GM19328 (cell line): ENCODE measurements at regions not wholly inside any gene's neighbourhood (a gene's known extent, or its start where the extent isn't known, plus 50 kb on each side); places are given as distances from the start of the nearest gene placed in this dataset.

Source experiments
- ATAC-seq: cut with Tn5 transposase; IDR thresholded peaks from one replicate; pipeline ENCODE4 v1.9.1; 2021; ENCODE audit warnings: mild to moderate bottlenecking, moderate library complexity; ENCODE audit not compliant: unreplicated experiment

DNA sequence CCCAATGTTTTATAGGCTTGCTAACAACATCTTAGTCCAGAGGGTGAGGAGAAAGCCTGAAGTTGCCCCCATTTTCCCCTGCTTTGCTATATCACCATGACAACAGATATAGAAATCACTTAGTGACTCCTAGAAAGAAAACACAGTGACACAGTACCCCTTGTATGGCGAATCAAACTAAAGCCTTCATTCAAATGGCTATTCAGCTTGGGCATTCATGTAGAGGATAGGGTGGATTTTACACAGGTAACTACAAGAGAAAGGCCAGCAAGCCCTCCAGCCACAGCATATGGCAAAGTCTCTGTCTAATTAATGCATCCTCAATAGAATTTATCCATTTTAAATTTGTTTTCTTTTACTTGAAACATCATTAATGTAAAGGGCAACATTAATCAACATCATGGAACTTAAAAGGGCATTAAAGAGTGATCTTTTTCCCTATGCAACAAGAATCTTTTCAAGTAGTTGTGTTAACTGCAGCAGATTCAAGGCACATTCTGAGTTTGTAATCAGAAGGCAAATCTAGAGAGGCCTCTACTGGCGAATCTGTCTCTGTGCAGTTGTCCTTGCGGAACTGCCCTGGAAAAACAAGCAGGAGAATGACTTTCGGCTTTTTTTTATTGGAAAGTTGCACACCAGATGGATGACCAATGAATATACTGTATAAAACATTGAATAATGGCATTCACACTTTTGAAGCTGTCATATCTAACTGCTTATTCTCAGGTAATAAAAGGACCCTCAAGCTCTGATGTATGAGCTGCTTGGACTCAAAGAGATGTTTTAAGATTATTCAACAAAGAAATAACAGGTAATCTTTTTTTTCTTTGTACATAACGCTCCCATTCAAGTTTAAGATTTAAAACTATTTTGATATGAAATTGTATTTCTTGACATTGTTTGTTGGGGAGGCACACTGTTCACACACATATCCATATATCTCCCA lies 621.7 kb upstream of the AGTR1 start:
- ATAC-seq = no peak

DNA sequence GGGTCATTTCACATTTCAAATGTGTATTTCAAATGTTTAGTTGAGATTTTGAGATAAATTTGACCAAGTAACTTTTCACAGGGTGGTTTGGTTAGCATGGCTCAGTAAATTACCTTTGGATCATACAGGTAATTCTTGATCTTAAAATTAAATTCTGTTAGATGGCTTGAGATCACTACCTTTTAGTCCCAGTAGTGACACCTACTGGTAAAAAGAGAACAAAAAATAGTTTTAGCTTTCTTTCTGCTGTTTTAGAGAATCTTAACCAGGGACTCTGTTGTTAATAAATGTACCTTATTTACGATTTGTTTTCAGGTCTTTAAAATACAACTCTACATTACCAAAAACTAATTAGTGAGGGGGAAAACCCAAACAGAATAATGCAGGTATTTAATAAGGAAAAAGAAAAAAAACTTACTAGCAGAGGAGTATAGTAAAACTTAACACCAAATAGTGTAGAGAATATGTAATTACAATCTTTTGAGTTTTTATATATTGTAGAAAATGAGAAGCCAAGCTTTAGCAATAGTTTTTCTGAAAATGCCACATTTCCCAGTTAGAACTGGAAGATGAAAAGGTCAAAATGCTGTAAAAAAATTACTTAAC lies 620.3 kb upstream of the AGTR1 start:
- ATAC-seq = no peak

DNA sequence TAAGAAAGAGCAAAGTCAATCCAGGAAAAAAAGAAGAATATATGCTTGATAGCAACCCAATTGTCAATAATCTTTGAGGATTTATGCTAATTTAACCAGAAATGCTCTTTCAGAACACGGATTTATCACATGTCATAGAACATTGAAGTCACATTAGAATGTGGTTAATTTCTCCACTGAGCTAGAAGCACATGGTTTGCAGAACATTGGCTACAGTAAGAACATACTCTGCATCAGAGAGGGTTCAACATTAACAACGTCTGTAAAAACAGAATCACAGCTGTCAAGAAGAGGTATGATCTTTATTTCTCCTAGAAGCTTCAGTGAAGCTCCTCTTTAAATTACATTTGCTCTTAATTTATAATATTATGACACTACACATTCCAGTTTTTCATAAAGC lies 619.7 kb upstream of the AGTR1 start:
- no peak for ATAC-seq

DNA sequence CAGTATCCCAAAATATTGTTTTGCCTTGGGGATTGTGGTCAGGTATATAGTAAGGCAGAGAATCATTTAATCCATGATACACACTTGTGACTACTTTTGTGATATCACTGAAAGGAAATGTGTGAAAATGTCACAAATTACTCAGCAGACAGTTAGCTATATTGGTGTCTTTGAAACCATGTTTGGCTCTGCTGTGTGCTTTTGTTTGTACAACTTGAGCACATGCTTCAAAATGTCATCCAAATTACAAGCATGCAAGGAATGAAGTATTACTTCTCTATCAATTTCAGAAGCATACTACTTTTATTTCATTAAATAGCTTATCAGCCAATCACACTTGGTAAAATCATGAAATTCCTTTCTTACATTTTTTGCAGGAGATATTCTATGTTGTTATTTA lies 619.0 kb upstream of the AGTR1 start:
- ATAC-seq = no peak

DNA sequence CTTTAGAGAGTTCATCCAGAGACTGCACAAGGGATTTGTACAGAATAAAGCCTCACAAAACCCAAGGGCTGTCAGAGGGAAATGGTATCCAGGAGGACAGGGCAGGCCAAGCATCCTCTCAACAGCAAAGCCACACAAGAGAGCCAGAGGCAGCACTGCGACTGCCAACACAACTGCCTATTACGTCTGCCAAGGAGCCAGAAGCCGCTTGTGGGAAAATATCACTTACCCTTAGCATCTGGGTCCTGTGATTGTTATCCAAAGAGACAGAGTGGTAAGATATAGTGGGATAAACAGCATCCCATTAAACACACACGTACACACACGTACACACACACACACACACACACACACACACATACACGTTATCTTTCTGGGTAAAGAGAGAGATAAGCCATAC lies 618.3 kb upstream of the AGTR1 start:
- no peak for ATAC-seq

DNA sequence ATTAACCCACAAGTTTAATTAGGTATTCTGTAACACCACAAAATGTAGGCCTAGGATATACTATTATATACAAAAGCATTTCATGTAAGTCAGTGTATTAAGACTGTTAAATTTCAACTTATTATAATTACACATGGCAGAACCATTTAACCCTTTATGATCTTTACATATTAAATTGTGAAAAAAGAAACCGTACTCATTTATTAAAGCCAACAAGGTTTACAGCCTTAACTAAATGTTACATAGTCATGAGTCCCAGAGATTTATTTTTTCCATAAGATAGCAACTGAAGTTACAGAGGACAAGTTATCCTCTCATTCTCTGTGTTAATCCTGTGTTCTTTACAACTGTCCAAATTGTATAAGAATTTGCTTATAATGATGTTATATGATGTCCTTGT lies 615.8 kb upstream of the AGTR1 start:
- ATAC-seq = no peak

DNA sequence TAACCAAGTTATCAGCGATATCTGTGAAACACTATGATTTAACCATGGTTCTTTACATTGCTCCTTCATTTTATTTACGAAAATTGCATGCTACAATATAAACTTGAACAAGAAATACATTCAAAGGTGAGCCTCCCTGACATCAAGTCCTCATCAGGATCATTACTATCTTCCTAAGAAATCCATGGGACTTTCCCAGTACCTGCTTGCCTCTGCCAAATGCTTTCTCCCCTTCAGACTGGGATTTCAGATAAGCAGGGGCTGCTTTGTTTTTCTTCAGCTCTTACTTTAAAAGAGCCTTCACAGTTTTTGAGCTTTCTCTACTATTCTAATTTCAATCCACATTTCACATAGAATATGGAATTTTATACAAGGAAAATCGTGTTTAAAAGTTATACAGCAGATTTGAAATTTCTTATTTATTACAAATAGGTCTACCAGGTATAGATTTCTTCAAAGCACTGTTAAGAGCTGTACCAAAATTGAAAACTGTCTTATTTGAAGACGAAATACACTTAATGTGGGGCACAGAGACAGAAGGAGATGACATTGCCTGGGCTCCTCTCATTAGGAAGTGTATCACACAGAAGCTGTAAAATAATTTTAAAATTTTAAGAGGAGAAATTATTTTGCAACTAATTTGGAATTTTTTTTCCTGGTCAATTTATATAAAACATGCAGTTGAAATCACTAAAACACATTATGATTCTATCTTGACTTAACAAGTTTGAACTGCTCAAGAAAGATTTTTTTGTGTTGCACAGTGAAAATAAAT lies 615.0 kb upstream of the AGTR1 start:
- ATAC-seq = no peak

DNA sequence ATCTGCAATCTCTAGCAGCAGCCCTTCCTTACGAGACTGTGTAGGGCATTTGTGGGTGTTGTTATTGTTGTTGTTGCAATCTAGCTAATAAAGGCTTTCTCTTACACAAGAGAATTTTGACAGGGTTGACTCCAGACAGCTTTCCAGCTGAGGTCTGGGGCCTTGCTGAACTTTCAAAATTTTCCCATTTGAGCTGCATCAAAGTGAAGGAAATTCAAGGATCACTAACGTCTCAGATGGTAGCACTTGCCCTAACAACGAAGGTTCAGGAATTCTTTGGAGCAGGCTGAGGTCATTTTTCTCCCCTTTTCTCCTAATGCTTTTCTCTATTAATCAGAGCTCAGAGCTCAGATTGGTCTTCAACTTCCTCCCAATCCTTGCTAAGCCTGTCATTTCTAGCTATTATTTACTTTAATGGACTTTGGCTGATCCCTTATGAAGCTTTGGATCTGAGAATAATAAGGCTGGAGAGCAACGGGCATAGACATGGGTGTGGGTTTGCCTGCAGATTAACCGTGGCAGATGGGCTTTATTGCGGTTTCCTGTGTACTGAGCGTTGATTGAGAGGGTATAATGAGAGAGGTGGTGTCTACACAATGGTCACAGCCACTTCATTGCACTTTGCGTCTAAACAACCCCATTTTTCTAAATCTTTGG lies 614.0 kb upstream of the AGTR1 start:
- no peak for ATAC-seq

DNA sequence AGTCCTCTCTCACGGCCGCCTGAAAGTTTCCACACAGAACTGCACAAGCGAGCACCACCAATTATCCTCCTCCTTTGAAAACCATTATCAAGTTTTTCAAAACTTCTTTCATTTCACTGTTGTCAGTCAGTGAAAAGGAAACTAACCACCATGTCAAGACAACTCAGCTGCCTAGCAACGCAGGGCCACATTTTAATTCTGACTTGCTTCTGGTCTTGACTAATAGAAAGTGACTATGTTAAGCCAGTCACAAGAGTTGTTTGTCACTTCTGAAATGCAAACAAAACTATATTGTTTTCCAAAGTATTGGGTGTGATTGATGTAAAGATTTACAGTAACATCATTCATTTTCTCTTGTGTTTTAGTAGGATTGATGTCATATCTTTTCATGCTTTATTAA lies 612.8 kb upstream of the AGTR1 start:
- peak; percentile 86 for ATAC-seq

DNA sequence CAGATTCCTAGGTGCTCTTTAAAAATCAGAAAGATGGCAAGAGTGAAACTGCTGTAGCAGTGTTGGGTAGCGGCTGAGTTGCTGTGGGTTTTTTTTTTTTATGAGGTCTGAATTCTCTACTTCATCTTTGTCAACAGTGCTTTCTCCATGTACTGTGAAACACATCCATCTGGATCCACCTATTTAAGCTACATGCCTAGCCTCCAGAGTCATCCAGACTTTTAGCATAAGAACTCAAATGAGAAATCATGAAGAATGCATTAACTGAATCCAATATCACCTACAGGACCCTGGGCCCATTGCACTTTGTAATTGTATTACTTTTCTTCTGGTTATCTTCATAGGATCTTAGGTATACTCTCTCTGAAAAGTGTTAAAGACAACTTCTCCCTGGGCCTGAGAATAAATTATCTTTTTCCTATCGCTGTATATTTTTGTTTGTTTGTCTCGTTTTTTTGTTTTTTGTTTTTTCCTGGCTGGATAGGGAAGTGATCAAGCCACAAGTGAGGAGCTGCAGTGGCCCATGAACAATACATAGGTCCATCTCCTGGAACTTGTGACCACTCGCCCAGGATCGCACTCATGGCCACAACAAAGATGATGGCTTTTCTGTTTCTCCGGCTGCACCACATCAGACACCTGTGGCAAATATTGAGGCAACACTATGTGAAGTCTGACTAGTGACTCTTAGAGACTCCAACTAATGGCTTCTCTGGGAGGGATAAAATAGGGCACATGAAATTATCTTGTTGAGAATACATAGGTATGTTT lies 609.9 kb upstream of the AGTR1 start:
- ATAC-seq = no peak

DNA sequence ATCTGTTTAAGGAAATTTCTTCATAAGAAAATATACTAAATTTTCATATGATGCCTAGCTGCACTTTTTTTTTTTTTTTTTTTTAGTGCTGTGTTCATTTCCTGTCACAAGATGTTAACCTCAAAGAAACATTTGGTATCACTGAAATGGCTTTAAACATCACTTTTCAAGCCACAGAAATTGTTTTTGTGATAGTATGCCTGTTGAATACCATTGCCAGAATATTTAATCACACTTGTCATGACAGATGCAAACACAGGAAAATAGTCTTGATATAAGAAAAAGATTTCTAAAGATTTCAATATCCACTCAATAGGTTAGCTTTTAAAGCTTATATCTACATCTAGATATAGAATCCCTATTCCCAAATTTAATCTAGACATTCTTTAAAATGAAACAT lies 608.5 kb upstream of the AGTR1 start:
- ATAC-seq = no peak

DNA sequence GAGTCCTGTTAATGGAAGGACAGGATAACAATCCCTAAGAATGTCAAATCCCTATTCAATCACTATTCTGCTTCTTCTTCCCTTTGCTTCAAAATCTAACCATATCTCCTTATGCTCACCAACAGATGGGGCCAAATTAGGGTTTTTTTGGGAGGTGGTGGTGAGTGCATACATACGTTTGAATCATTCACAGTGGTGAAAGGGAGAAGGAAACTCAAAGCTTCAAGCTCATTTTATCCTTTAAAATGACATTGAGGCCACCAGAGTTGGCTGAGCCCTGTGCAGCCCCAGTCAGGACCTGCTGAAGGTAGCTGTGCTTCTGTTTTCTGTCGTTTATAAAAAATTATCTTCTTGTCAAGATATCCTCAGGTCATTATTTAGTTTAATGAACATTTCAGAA lies 607.5 kb upstream of the AGTR1 start:
- ATAC-seq = no peak

DNA sequence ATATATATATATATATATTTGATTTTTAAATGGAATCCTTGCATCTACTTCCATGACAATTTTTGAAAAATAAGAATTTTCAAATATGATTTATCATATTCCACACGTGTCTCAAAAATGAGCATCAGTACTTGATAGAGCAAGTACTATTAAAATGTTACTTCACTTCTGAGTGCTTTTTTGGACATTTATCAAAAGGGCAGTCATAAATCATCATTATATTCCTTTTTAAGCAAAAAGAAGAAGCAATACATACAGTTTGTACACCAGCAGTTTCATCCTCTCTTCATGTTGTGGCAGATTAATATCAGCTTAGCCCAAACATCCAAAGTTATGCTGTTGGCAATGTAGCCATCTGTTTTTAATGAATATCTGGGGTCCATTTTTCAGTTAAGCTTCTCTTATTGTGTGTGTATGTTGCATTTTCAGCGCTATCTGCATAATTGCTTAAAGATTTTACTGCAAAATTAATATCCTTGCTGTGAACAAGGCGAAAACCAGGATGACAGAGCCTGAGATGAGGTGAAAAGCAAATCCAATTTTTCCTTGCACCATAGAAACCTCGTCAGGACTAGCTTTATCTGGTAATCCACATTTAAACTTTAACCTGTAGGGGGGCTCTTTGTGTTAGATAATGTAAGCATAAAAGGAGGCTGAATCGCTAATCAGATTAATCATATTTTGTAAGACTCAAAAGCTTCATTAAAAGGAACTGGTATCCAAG lies 604.9 kb upstream of the AGTR1 start:
- ATAC-seq = no peak

DNA sequence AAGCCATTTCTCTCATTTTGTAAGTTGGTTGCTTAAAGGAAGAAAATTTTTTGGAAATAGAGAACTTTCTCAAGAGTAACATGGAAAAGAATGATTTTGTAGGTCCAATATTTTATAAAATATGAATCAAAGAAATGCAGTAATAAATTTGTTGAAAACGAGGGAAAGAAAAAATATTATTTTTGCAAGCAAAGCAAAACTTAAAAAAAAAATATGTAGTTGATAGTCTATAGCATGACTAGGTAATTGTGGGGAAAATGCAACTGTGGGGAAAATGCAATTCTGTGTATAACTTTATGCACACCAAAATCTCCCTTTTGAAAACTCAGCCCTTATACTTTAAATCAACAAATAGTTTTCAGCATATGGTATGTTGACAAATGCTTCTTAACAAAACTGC lies 604.0 kb upstream of the AGTR1 start:
- ATAC-seq = no peak

DNA sequence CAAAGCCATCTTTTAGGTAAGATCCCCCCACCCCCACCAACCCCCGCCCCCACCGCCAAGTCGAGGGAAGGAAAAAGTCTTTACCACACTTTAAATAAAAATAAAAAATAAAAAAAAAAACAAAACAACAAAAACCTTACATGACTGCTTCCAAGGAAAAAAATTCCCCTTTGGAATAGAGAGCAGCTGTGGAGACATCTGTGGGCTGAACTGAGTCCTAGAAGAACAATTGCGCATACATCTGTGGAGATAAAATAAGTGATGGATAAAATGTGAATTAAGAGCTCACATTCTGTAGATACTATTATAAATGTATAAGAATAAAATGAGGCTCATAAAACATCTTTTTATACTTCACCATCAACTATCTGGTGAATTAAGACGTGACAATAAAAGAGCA lies 601.7 kb upstream of the AGTR1 start:
- no peak for ATAC-seq

DNA sequence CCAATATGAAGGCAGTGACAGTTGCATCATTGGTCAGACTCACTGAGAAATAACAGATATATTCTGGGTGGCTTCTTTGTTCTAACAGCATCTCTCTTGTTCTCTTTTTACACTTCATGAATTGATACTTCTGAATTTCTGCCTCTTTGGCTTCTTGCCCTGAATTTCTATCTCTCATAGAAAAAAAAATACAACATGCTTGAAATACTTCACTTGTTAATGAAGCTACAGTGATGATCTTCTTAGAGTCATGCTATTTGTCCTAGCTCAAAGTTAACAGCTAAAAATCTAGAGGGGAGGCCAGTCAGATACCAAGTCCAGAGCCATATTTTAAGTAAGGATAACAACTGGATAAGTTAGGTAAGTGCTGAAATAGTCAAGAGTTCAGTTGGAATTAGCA lies 597.2 kb upstream of the AGTR1 start:
- ATAC-seq = no peak

DNA sequence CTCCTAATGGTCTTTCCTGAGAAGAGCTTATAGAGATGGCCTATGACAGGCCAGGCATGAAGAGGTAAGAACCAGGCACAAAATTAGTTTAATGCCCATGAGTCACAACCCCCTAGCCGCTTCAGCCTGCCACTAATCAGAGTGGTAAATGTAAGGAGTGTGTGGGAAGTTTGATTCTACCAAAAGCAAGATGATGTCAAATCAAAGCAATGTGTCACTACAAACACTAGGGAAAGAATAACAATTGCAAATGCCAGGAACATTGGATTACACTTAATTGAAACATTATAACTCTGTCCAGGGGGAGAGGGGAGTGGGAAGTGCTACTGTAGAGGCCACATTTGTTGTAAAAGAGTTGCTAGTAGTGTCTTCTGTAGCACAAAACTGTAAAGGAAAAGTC lies 596.6 kb upstream of the AGTR1 start:
- no peak for ATAC-seq

DNA sequence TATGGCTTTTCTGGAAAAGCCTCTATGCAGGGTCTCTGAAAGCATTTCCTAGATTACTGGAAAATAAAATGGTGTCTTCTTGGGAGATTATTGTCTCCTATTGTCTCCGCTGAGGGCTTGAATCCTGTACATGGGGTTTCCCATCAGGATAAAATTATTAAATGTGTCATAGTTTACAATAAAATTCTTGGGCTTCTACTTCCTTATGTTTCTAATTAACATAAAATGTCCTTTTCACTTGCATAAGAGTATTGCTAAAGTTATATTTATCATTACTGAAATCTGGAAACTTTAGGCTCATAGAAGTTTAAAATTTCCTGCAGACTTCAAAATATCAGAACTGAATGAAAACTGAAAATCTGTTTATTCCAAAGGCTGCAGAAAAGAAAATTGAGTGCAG lies 595.5 kb upstream of the AGTR1 start:
- ATAC-seq = no peak

DNA sequence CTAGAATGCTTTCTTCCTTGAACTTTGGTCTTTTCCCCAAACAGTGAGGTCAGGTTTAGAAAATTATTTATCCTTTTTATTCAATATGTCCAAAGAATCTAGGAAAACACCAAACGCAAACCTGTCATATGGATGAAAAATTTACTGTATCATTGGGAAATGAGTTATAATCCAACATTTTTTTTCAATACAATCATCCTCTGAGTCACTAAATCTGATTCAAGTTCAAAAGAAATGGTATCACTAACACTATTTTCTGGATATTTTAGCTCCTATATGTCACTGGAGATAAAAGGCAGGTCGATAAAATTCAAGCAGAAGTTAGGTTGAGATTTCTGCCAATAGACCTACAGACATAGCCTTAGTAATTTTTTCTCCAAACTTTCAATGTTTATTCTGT lies 591.6 kb upstream of the AGTR1 start:
- no peak for ATAC-seq

DNA sequence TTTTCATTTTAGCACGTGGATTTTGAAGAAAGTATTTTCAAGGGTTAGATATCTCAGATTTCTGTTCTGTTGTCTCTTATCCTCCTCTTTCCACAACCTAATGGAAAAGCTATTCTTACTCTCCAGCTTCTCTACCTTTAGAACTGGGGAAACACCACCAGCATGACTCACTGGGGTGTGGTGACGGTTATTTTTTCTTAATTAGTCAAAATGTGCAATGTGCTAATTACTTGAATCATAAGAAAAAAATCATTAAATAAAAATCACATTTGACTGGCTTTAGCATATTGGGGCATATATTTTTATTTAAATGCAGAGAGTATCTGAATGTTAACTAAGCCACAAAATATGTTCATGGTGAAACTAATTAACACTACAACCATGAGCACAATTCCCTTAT lies 570.7 kb upstream of the AGTR1 start:
- ATAC-seq = no peak
